ENCODE measurements at regions not wholly inside any gene's neighbourhood (a gene's known extent, or its start where the extent isn't known, plus 50 kb on each side); places are given as distances from the start of the nearest gene placed in this dataset.

GRCh38 chr3:168926426-168926825, 737.1 kb downstream of the MECOM start:
- TF ChIP-seq CTCF (IDR thresholded peaks at IDR 0.05) = no peak
- TF ChIP-seq PRDM15 (CRISPR knock-in tag; IDR thresholded peaks at IDR 0.05) = no peak
- TF ChIP-seq ATF2 (CRISPR knock-in tag; IDR thresholded peaks at IDR 0.05; ENCODE audit: borderline replicate concordance, low read depth) = no peak
- TF ChIP-seq MAX (CRISPR knock-in tag; IDR thresholded peaks at IDR 0.05) = no peak
- TF ChIP-seq ATF6 (CRISPR knock-in tag; IDR thresholded peaks at IDR 0.05) = no peak
- no peak for TF ChIP-seq E2F1 (CRISPR knock-in tag; IDR thresholded peaks at IDR 0.05)
